ENCODE measurements at regions not wholly inside any gene's neighbourhood (a gene's known extent, or its start where the extent isn't known, plus 50 kb on each side); places are given as distances from the start of the nearest gene placed in this dataset.

DNA sequence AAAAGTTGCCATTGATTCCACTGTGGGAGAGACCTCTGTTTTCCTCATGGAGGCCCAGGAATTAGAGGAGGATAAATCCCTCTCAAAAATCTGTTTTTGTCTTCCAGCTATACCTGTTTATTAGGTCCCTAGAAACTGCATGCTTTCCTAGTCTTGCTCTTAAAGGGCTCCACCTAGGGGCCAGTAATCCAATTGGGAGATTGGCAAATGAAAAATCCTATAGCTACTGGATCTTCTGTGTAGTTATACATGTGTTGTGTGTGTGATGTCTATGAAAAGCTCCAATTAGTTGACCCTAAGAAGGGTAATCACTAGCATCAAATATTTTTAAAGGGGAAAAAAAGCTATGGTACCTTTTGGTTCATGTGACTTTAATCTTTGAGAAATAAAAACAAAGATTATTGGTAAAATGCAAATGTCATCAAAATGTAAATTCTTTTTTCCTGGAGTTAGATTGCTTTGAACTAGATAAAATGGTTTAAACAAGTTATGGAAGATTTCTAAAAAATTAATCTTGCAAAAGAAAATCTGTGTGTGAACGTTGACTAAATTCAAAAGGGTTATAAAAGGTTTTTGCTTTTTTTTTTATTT lies 63.4 kb upstream of the C1QTNF9B start:
- DNase-seq (ENCODE audit: low spot score in 2 of 2): no peak
- WGBS, 2 donors: 76 to 85% methylated on average over 1 of the region's 1 CpG
- H3K4me3 ChIP-seq (ENCODE audit: low read depth, poor library complexity, severe bottlenecking): no peak overlapping the region
- TF ChIP-seq POLR2A (IDR thresholded peaks at IDR 0.05): no peak
- TF ChIP-seq, protein P1, sequence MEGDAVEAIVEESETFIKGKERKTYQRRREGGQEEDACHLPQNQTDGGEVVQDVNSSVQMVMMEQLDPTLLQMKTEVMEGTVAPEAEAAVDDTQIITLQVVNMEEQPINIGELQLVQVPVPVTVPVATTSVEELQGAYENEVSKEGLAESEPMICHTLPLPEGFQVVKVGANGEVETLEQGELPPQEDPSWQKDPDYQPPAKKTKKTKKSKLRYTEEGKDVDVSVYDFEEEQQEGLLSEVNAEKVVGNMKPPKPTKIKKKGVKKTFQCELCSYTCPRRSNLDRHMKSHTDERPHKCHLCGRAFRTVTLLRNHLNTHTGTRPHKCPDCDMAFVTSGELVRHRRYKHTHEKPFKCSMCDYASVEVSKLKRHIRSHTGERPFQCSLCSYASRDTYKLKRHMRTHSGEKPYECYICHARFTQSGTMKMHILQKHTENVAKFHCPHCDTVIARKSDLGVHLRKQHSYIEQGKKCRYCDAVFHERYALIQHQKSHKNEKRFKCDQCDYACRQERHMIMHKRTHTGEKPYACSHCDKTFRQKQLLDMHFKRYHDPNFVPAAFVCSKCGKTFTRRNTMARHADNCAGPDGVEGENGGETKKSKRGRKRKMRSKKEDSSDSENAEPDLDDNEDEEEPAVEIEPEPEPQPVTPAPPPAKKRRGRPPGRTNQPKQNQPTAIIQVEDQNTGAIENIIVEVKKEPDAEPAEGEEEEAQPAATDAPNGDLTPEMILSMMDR (IDR thresholded peaks at IDR 0.05): no peak
- intact Hi-C loops (cut with DNase I; ENCODE audit: low total_unique reads): no loop called here

DNA sequence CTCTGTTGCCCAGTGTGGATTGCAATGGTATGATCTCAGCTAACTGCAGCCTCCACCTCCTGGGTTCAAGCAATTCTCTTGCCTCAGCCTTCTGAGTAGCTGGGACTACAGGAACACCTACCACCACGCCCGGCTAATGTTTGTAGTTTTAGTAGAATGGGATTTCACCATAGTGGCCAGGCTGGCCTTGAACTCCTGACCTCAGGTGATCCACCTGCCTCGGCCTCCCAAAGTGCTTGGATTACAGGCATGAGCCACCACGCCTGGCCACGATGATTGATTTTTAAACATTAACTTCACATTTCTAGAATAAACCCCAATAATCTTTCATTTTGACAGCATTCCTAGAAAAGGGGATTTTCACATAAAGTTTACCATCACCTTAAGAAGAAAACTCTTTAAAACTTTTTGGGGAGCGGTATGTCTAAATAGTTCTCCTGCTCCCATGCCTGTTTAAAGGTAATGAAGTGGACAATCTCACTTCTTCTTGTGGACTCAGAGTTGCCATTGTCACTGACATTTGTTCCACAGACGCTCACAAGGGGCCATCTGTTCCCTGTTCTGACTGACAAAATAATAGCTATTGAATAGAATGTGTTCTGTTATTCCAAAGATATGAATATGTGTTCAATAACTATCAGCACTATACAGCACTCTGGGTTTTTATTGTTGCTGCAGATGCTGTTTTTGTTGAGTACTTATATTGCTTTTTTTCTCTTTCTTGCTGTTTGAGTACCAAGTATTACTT lies 66.1 kb upstream of the C1QTNF9B start:
- intact Hi-C loops (cut with DNase I; ENCODE audit: low total_unique reads): no loop called here
- 83 to 91% methylated on average over 7 of the region's 7 CpGs for WGBS, 2 donors

DNA sequence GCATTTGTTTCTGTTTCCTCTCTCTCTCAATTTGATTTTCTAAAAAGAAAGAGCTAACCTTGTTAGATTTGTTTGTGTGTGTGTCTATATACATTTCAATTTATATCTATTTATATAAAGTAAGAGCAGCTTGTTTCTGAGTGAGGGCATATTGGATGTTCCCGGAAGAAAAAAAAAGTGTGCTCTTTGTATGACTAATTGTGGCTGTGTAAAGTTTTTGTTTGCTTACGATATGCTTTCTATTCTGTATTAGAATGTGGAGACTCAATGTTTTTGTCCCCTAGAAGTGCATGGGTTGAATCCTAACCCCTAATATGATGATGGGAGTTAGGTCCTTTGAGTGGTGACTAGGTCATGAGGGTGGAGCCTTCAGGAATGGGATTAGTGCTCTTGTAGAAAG lies 66.6 kb upstream of the C1QTNF9B start:
- H3K4me3 ChIP-seq (ENCODE audit: low read depth, poor library complexity, severe bottlenecking): no peak overlapping the region
- DNase-seq (ENCODE audit: low spot score in 2 of 2): no peak
- TF ChIP-seq, protein P1 (IDR thresholded peaks at IDR 0.05): no peak
- no peak for TF ChIP-seq POLR2A (IDR thresholded peaks at IDR 0.05)
- intact Hi-C loops (cut with DNase I; ENCODE audit: low total_unique reads): no loop called here
- WGBS, 2 donors: 65 to 73% methylated on average over 2 of the region's 2 CpGs

More for the DNA sequence above, 66.1 kb upstream of the C1QTNF9B start:
- no peak overlapping the region for H3K4me3 ChIP-seq (ENCODE audit: low read depth, poor library complexity, severe bottlenecking)
- no peak for DNase-seq (ENCODE audit: low spot score in 2 of 2)
- TF ChIP-seq POLR2A (IDR thresholded peaks at IDR 0.05): no peak
- TF ChIP-seq, protein P1 (IDR thresholded peaks at IDR 0.05): no peak

DNA sequence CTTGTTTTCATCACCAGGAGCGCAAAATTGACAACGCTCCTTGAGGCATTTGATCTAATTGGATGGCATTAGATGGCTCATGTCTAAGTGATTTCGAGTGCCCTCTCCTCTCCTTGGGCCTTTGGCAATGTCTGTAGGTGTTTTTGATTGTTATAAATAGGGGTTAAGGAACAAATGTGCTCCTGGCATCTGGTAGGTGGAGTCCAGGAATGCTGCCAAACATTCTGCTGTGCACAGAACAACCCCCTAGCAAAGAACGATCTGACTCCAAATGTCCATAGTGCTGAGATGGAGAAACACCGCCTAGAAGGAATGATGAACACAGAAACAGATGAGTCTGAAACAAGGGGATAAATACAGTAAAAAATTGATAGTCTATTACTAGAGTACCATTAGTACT lies 68.0 kb upstream of the C1QTNF9B start:
- no peak for DNase-seq (ENCODE audit: low spot score in 2 of 2)
- intact Hi-C loops (cut with DNase I; ENCODE audit: low total_unique reads): no loop called here
- 64% methylated on average over 5 of the region's 5 CpGs for WGBS, 2 donors
- TF ChIP-seq, protein P1 (IDR thresholded peaks at IDR 0.05): no peak
- TF ChIP-seq POLR2A (IDR thresholded peaks at IDR 0.05): no peak
- no peak overlapping the region for H3K4me3 ChIP-seq (ENCODE audit: low read depth, poor library complexity, severe bottlenecking)

DNA sequence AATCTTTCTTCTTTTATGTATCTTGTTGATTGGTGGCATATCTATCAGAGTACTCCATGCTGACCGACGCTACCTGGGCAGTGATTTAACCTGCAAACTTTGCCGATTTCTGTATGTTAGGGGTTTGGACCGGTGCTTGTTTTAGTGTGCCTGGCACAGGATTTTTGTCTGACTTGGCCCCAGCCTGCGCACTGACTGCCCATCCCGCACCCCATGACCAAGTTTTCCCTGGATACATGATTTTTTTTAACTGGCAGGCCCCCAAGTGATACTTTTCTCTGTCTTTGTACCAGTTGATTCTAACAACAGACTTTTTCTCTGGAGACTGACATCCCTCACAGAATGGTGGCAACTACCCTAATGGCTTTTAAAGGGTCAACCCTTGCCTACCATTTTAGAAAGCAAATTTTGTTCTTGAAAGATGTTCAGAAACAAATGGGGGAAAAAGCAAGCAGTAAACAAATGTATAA lies 69.0 kb upstream of the C1QTNF9B start:
- intact Hi-C loops (cut with DNase I; ENCODE audit: low total_unique reads): no loop called here
- no peak overlapping the region for H3K4me3 ChIP-seq (ENCODE audit: low read depth, poor library complexity, severe bottlenecking)
- DNase-seq (ENCODE audit: low spot score in 2 of 2): no peak
- TF ChIP-seq POLR2A (IDR thresholded peaks at IDR 0.05): no peak
- TF ChIP-seq, protein P1 (IDR thresholded peaks at IDR 0.05): no peak
- 72 to 75% methylated on average over 6 of the region's 6 CpGs for WGBS, 2 donors
